HG03378 (cell line): ENCODE measurements at regions not wholly inside any gene's neighbourhood (a gene's known extent, or its start where the extent isn't known, plus 50 kb on each side); places are given as distances from the start of the nearest gene placed in this dataset.

Experiments used
- ATAC-seq: cut with Tn5 transposase; IDR thresholded peaks from one replicate; pipeline ENCODE4 v1.9.1; 2021; ENCODE audit warnings: mild to moderate bottlenecking, moderate library complexity; ENCODE audit not compliant: unreplicated experiment

DNA sequence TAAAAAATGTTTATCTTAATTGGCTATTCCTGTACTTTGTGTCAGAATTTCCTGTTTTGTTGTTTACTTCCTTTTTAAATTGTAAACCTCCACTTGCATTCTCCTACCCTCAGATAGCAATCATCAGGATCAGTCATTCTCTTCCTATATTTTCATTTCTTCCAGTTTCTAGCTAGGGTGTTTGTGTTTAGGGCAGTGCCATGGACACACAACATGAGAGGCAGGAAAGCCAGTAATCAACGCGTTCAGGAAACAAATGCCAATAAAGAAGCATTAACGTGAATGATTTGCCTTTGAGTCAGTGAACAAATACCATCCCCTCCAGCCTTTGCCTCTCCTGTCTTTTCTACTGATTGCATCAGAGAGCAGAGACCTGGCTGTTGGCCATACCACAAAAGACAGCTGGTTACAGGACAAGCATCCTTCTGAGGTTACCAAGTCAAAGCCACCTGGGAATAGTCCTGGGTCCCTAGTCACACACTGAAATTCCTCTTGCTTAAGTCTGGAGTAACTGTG, 56.7 kb upstream of the FHL2 start:
- ATAC-seq, result no peak

DNA sequence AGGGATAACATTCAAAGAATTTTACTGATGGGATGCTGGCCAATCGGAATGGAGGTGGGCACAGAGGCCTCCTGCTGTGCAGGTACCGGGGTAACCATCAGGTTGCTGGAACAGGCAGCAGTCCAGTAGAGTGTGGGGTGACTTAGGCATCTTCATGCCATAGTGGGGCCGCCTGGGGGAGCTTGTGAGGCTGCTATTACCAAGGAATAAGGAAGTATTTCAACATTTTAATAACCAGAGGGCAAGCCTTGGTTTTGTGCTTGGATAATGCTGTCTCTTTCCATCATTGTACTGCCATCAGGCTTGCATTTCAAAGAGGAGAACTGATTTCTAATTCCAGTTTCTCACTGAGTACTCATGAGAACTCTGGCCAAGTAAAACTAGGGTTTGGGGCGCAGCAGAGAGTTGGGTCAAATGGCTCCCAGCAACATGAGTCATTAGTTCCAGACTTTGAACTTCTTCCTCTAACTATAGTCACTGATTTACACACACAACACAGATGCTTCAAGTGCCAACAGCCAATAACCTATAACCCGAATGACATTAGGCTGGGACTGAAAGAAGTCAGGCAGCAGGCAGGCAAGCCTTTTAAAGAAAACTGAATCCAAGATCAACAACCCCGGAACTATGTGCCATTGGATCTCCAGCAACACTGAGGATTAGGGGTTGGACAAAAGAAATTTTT, 56.1 kb upstream of the FHL2 start:
- no peak for ATAC-seq

DNA sequence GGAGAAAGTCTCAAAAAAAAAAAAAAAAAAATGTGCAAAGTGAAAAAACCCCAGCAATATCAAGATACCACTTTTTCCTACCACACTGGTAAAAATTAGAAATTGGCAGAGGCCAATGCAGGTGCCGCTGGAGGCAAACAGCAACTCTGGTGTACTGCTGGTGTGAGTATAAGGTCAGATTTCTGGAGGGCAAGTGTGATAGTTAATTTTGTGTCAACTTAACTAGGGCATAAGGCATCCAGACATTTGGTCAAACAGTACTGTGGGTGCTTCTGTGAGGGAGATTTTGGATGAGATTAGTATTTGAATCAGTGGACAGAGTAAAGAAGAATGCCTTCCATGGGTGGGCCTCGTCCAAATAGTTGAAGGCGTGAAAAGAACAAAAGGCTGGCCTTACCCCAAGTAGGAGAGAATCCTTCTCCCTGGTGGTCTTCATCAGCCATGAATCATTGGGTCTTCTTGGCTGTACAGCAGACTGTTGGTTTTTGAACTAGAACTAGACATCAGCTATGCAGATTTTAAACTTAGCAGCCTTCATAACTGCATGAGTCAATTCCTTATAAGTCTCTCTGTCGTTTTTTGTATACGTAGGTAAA, 52.8 kb upstream of the FHL2 start:
- ATAC-seq, result no peak

DNA sequence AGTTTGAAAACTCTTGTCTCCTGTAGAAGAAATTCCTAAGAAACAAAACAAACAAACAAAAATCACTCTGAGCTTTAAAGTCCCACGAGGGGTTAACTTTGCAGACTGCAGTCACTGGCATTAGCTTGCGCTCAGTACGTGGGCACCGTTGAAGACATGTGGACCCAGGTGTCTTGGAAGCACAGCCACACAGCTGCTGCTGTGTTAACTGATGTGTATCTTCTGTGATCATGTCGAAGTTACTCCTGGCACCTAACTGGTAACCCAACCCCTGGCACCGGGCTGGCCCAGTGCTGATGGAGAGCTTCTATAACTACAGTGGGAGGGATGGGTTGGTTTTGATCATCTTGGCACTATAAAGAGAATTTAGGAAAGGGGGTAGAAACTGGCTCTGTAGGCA, 51.6 kb upstream of the FHL2 start:
- no peak for ATAC-seq

DNA sequence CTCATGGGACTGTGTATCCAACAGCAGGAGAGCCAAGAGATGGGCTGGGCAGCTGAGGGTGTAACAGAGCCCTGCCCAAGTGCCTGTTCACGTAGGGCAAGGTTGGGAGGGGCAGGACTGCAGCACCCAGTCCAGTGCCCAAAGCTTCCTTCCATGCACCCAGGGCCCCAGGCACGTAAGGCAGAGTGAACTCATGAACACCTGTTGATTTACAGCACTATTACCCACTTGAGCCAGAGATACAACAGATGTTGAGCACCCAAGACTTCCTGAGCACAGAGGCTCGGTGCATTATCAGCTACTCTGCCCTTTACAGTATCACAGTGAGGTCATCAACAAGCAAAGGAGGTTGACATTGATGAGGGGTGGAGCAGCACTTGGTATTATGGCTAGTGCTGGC, 50.2 kb upstream of the FHL2 start:
- no peak for ATAC-seq
